Keratinocyte (primary cell): ENCODE measurements at regions not wholly inside any gene's neighbourhood (a gene's known extent, or its start where the extent isn't known, plus 50 kb on each side); places are given as distances from the start of the nearest gene placed in this dataset.

Experiments used
- DNase-seq: peaks from one replicate; pipeline ENCODE4 v3.0.0-alpha.2; 2011; ENCODE audit warnings: low read depth, missing footprints, low spot score
- FAIRE-seq: peaks from 2 replicates; lab custom pipeline; 2011; peaks lifted over from hg19 to GRCh38; lab: Jason Lieb, UNC
- H2AFZ ChIP-seq: 2 replicates; pipeline ENCODE4 v1.6.0; 2012; ENCODE audit warnings: low read length, control low read depth, inconsistent platforms; ENCODE audit not compliant: control insufficient read depth
- H3K27ac ChIP-seq: 2 replicates; pipeline ENCODE4 v1.5.1; 2011; ENCODE audit warnings: low read length; ENCODE audit not compliant: control insufficient read depth, insufficient read depth
- H3K27me3 ChIP-seq: 3 replicates; pipeline ENCODE4 v1.6.0; 2011; ENCODE audit warnings: low read length; ENCODE audit not compliant: control insufficient read depth, insufficient read depth; ENCODE audit errors: extremely low read depth
- H3K36me3 ChIP-seq, 2 experiments: 2 replicates in 1 of 2; 3 replicates in 1 of 2; pipeline ENCODE4 v1.5.1; 2011; ENCODE audit warnings: low read length in 2 of 2, mild to moderate bottlenecking in 1 of 2; ENCODE audit not compliant: control insufficient read depth in 2 of 2, insufficient read depth in 2 of 2; ENCODE audit errors: extremely low read depth in 1 of 2
- H3K4me1 ChIP-seq: 3 replicates; pipeline ENCODE4 v1.5.1; 2011; ENCODE audit warnings: low read length; ENCODE audit not compliant: control insufficient read depth, insufficient read depth; ENCODE audit errors: extremely low read depth
- H3K4me2 ChIP-seq: 3 replicates; pipeline ENCODE4 v1.6.0; 2011; ENCODE audit warnings: low read depth, low read length; ENCODE audit not compliant: control insufficient read depth, insufficient read depth; ENCODE audit errors: extremely low read depth
- H3K4me3 ChIP-seq, 3 experiments: fragments of 200-600 bp in 1 of 3; sonication (generic) in 1 of 3; 2 replicates in 2 of 3; 3 replicates in 1 of 3; pipeline ENCODE4 v1.5.1; 2011 to 2016; ENCODE audit warnings: low read length in 3 of 3, mild to moderate bottlenecking in 3 of 3, control low read depth in 2 of 3, inconsistent platforms in 1 of 3, low read depth in 1 of 3, mixed read lengths in 1 of 3, mixed run types in 1 of 3, moderate library complexity in 1 of 3; ENCODE audit not compliant: control insufficient read depth in 2 of 3, insufficient read depth in 2 of 3; ENCODE audit errors: extremely low read depth in 1 of 3
- H3K79me2 ChIP-seq: 2 replicates; pipeline ENCODE4 v1.6.0; 2012; ENCODE audit warnings: low read length; ENCODE audit not compliant: control insufficient read depth, insufficient read depth
- H3K9ac ChIP-seq: 3 replicates; pipeline ENCODE4 v1.6.0; 2011; ENCODE audit warnings: low read length; ENCODE audit not compliant: control insufficient read depth, insufficient read depth; ENCODE audit errors: extremely low read depth
- H3K9me1 ChIP-seq: 3 replicates; pipeline ENCODE4 v1.6.0; 2011; ENCODE audit warnings: low read length; ENCODE audit not compliant: control insufficient read depth, insufficient read depth; ENCODE audit errors: extremely low read depth
- H3K9me3 ChIP-seq: 2 replicates; pipeline ENCODE4 v1.5.1; 2012; ENCODE audit warnings: low read depth, low read length; ENCODE audit not compliant: control insufficient read depth
- H4K20me1 ChIP-seq: 3 replicates; pipeline ENCODE4 v1.6.0; 2011; ENCODE audit warnings: low read length; ENCODE audit not compliant: control insufficient read depth, insufficient read depth; ENCODE audit errors: extremely low read depth
- EZH2 ChIP-seq: IDR thresholded peaks from one replicate; pipeline ENCODE4 v1.6.1; 2012; ENCODE audit warnings: inconsistent platforms, mild to moderate bottlenecking, low read length, moderate library complexity
- dilution Hi-C: fragments of 300-500 bp; cut with MboI; formaldehyde crosslinking; loops from one replicate; pipeline ENCODE4 v1.7.0; 2020; ENCODE audit warnings: low sequenced_read_pairs; ENCODE audit not compliant: extremely low pct_ligation_motif_present
- TF ChIP-seq, protein P1 (sequence below), 3 experiments: IDR thresholded peaks in 1 of 3; conservative IDR thresholded peaks in 1 of 3; optimal IDR thresholded peaks in 1 of 3; 2 replicates in 2 of 3; 3 replicates in 1 of 3; pipeline versions ENCODE3 to v1.5.1; 2011; ENCODE audit warnings: low read length in 3 of 3, mild to moderate bottlenecking in 3 of 3, moderate library complexity in 2 of 3, control low read depth in 1 of 3, inconsistent platforms in 1 of 3; ENCODE audit not compliant: insufficient read depth in 2 of 3; ENCODE audit errors: extremely low read depth in 1 of 3

DNA sequence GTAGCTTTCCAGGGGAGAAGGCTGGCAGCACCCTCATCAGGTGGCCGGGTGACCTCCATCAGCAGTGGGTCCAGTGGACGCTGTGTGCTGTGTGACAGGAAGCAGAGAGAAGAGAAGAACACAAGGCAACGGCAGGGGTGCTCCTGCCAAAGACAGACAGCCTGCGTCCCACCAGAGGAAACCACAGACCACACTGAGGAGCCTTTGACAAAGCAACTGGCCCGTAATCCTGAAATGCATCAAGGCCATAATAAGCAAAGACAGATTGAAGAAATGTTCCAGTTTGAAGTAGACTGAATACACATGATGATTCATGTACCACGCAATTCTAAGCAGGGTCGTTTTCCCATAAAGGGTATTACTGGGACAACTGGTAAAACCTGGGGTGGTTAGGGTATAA is 172.4 kb downstream of the FBXO15 start:
- H3K4me1 ChIP-seq = no peaks in the 10 kb centered on the region
- no peak overlapping the region for H2AFZ ChIP-seq
- H3K4me2 ChIP-seq = no peak overlapping the region
- no peaks in the 10 kb centered on the region for H3K79me2 ChIP-seq
- no peaks in the 10 kb centered on the region for H3K36me3 ChIP-seq
- H4K20me1 ChIP-seq = no peaks in the 10 kb centered on the region
- no peak overlapping the region for H3K4me3 ChIP-seq
- DNase-seq (no peak), FAIRE-seq (no peak)
- no peaks in the 10 kb centered on the region for H3K27me3 ChIP-seq
- no peaks in the 10 kb centered on the region for H3K9me1 ChIP-seq
- TF ChIP-seq, protein P1, sequence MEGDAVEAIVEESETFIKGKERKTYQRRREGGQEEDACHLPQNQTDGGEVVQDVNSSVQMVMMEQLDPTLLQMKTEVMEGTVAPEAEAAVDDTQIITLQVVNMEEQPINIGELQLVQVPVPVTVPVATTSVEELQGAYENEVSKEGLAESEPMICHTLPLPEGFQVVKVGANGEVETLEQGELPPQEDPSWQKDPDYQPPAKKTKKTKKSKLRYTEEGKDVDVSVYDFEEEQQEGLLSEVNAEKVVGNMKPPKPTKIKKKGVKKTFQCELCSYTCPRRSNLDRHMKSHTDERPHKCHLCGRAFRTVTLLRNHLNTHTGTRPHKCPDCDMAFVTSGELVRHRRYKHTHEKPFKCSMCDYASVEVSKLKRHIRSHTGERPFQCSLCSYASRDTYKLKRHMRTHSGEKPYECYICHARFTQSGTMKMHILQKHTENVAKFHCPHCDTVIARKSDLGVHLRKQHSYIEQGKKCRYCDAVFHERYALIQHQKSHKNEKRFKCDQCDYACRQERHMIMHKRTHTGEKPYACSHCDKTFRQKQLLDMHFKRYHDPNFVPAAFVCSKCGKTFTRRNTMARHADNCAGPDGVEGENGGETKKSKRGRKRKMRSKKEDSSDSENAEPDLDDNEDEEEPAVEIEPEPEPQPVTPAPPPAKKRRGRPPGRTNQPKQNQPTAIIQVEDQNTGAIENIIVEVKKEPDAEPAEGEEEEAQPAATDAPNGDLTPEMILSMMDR (optimal IDR thresholded peaks at IDR 0.05 in 1 of 3, IDR thresholded peaks at IDR 0.05 in 1 of 3, conservative IDR thresholded peaks at IDR 0.05 in 1 of 3; ENCODE audit: extremely low read depth in 1 of 3, insufficient read depth in 2 of 3, low read length in 3 of 3) = no peak
- no peak for TF ChIP-seq EZH2
- H3K9ac ChIP-seq = no peak overlapping the region
- H3K9me3 ChIP-seq = no peaks in the 10 kb centered on the region
- dilution Hi-C loops = no loop called here
- no peak overlapping the region for H3K27ac ChIP-seq

DNA sequence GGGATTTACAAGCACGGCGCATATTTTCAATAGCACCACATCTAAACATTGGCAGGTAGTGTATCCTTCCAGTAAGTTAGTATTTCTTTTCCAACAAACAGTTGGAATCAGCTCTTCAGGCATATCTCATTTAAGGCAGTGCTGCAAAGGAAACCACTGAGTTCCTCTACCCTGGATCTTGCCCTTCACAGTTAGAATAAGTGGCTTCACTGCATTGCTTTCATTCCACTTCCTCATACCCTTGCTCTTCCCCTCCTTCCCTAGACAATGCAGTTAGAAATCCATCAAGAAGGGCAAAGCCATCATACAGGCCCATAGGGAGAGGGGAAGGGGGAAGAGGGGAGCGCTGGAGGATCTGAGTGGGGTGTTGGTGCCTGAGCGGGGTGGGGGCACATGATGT is 173.7 kb downstream of the FBXO15 start:
- Histone ChIP-seq H3K27me3 (no peaks in the 10 kb centered on the region), H3K9me1 (no peaks in the 10 kb centered on the region), H3K27ac (no peak overlapping the region), H3K4me3 (no peak overlapping the region), H3K9me3 (no peaks in the 10 kb centered on the region), H4K20me1 (no peaks in the 10 kb centered on the region), H3K36me3 (no peaks in the 10 kb centered on the region), H3K4me2 (no peak overlapping the region), H3K4me1 (no peaks in the 10 kb centered on the region), H2AFZ (no peak overlapping the region), H3K79me2 (no peaks in the 10 kb centered on the region), H3K9ac (no peak overlapping the region)
- DNase-seq (no peak), FAIRE-seq (no peak)
- dilution Hi-C loops = no loop called here
- no peak for TF ChIP-seq EZH2
- TF ChIP-seq, protein P1 (optimal IDR thresholded peaks at IDR 0.05 in 1 of 3, IDR thresholded peaks at IDR 0.05 in 1 of 3, conservative IDR thresholded peaks at IDR 0.05 in 1 of 3; ENCODE audit: extremely low read depth in 1 of 3, insufficient read depth in 2 of 3, low read length in 3 of 3) = no peak
